Panc1 (cell line): ENCODE measurements at regions not wholly inside any gene's neighbourhood (a gene's known extent, or its start where the extent isn't known, plus 50 kb on each side); places are given as distances from the start of the nearest gene placed in this dataset.

Source experiments
- ATAC-seq: fragments of 200-7000 bp; cut with Tn5 transposase; 2 replicates; pipeline ENCODE4 v1.9.1; 2020; ENCODE audit warnings: mild to moderate bottlenecking, moderate library complexity
- BruUV-seq: library from RNA; stranded (reverse); fragments of 400-500 nt; replicated peaks from 2 replicates; lab custom pipeline; 2021; lab: Mats Ljungman, UMichigan
- CTCF ChIA-PET: fragments of 300-600 bp; sonication (Branson Sonifier 250); formaldehyde crosslinking; loops from one replicate; lab custom pipeline; 2022; ENCODE audit warnings: antibody characterized with exemption; lab: Charles Lee
- POLR2A ChIA-PET: fragments of 300-600 bp; sonication (Branson Sonifier 250); formaldehyde crosslinking; loops from one replicate; lab custom pipeline; 2022; ENCODE audit warnings: antibody characterized with exemption; lab: Charles Lee
- DNase-seq: peaks from one replicate; pipeline ENCODE4 v3.0.0-alpha.2; 2010; ENCODE audit warnings: low read depth, low spot score
- H3K27ac ChIP-seq: 2 replicates; pipeline ENCODE4 v1.5.1; 2011; ENCODE audit warnings: mild to moderate bottlenecking, low read length, inconsistent platforms
- H3K27me3 ChIP-seq: fragments of 200-500 bp; sonication (Bioruptor generic); 2 replicates; pipeline ENCODE4 v1.6.0; 2014; ENCODE audit warnings: low read length, inconsistent platforms; ENCODE audit not compliant: control insufficient read depth, insufficient read depth
- H3K36me3 ChIP-seq: fragments of 200-500 bp; sonication (Bioruptor generic); 2 replicates; pipeline ENCODE4 v1.5.1; 2014; ENCODE audit warnings: inconsistent platforms, mild to moderate bottlenecking, low read length, moderate library complexity; ENCODE audit not compliant: control insufficient read depth, insufficient read depth
- H3K4me1 ChIP-seq: 2 replicates; pipeline ENCODE4 v1.5.1; 2011; ENCODE audit warnings: inconsistent platforms, mild to moderate bottlenecking, low read length, moderate library complexity; ENCODE audit not compliant: control insufficient read depth, insufficient read depth
- H3K4me3 ChIP-seq, 2 experiments: 2 replicates each; pipeline ENCODE4 v1.5.1; 2011 to 2012; ENCODE audit warnings: low read depth in 2 of 2, low read length in 2 of 2, mild to moderate bottlenecking in 2 of 2, inconsistent platforms in 1 of 2, moderate library complexity in 1 of 2
- H3K9me3 ChIP-seq: fragments of 200-500 bp; sonication (Bioruptor generic); 2 replicates; pipeline ENCODE4 v1.5.1; 2014; ENCODE audit warnings: low read depth, mild to moderate bottlenecking, inconsistent platforms, low read length, moderate library complexity; ENCODE audit not compliant: control insufficient read depth, insufficient read depth
- POLR2AphosphoS5 ChIP-seq: IDR thresholded peaks from 2 replicates; pipeline ENCODE4 v1.6.1; 2012; ENCODE audit warnings: mild to moderate bottlenecking, low read depth, low read length, moderate library complexity
- SIN3A ChIP-seq: IDR thresholded peaks from 2 replicates; pipeline ENCODE4 v1.6.1; 2012; ENCODE audit warnings: low read depth, mild to moderate bottlenecking, low read length, moderate library complexity, borderline replicate concordance; ENCODE audit not compliant: insufficient read depth
- TCF7L2 ChIP-seq: IDR thresholded peaks from 2 replicates; pipeline ENCODE4 v1.6.1; 2011; ENCODE audit warnings: mild to moderate bottlenecking, low read depth, low read length, inconsistent platforms
- in situ Hi-C: cut with HindIII; loops from 2 replicates; pipeline ENCODE4 v1.10.0; 2016; ENCODE audit warnings: low sequenced_read_pairs, low pct_unique_long_range_greater_than_20kb
- intact Hi-C: fragments of 100-400 bp; cut with micrococcal nuclease; formaldehyde crosslinking; loops from one replicate; pipeline ENCODE4 v1.10.0; 2022; ENCODE audit not compliant: unreplicated experiment
- TF ChIP-seq, protein P1 (sequence below), 2 experiments: IDR thresholded peaks; 2 replicates each; pipeline ENCODE4 v1.6.1; 2011 to 2012; ENCODE audit warnings: low read depth in 2 of 2, control low read depth in 1 of 2, low read length in 1 of 2, mild to moderate bottlenecking in 1 of 2, moderate library complexity in 1 of 2; ENCODE audit not compliant: insufficient read depth in 1 of 2
- TF ChIP-seq, protein P2 (sequence below): fragments of 450-650 bp; IDR thresholded peaks from 2 replicates; pipeline ENCODE4 v1.5.1; 2017; ENCODE audit warnings: mild to moderate bottlenecking

DNA sequence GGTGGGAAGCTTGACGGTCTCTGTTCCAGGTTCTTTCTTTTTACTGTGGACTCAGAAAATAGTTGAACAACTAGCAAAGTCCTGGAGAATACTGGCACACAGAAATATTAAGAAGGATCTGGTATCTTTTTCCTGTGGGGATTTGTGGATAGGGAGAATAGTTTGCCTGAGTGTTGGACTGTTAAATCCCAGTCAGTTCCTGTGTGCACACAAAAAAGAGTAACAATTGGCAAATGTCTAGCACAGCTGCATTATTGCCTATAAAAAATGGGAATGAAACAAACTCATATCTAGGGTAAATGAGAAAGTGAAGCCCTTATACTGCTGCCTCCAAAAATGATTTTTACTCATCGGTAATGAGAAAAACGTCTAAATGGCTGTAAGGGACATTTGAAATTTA, 828.2 kb downstream of the JRKL start:
- DNase-seq (no peak), ATAC-seq (no peak)
- Histone ChIP-seq H3K36me3 (no peaks in the 10 kb centered on the region), H3K27me3 (no peaks in the 10 kb centered on the region), H3K27ac (no peak overlapping the region), H3K9me3 (no peaks in the 10 kb centered on the region), H3K4me3 (no peak overlapping the region), H3K4me1 (no peaks in the 10 kb centered on the region)
- in situ Hi-C loops (no loop called here), intact Hi-C loops (no loop called here)
- no TSS peak for BruUV-seq
- ChIA-PET POLR2A (no interaction called here), CTCF (no interaction called here)
- TF ChIP-seq POLR2AphosphoS5 (no peak), SIN3A (no peak), TCF7L2 (no peak)
- TF ChIP-seq, protein P1, sequence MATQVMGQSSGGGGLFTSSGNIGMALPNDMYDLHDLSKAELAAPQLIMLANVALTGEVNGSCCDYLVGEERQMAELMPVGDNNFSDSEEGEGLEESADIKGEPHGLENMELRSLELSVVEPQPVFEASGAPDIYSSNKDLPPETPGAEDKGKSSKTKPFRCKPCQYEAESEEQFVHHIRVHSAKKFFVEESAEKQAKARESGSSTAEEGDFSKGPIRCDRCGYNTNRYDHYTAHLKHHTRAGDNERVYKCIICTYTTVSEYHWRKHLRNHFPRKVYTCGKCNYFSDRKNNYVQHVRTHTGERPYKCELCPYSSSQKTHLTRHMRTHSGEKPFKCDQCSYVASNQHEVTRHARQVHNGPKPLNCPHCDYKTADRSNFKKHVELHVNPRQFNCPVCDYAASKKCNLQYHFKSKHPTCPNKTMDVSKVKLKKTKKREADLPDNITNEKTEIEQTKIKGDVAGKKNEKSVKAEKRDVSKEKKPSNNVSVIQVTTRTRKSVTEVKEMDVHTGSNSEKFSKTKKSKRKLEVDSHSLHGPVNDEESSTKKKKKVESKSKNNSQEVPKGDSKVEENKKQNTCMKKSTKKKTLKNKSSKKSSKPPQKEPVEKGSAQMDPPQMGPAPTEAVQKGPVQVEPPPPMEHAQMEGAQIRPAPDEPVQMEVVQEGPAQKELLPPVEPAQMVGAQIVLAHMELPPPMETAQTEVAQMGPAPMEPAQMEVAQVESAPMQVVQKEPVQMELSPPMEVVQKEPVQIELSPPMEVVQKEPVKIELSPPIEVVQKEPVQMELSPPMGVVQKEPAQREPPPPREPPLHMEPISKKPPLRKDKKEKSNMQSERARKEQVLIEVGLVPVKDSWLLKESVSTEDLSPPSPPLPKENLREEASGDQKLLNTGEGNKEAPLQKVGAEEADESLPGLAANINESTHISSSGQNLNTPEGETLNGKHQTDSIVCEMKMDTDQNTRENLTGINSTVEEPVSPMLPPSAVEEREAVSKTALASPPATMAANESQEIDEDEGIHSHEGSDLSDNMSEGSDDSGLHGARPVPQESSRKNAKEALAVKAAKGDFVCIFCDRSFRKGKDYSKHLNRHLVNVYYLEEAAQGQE (IDR thresholded peaks at IDR 0.05; ENCODE audit: insufficient read depth in 1 of 2, low read depth in 2 of 2, low read length in 1 of 2), result no peak
- TF ChIP-seq, protein P2, sequence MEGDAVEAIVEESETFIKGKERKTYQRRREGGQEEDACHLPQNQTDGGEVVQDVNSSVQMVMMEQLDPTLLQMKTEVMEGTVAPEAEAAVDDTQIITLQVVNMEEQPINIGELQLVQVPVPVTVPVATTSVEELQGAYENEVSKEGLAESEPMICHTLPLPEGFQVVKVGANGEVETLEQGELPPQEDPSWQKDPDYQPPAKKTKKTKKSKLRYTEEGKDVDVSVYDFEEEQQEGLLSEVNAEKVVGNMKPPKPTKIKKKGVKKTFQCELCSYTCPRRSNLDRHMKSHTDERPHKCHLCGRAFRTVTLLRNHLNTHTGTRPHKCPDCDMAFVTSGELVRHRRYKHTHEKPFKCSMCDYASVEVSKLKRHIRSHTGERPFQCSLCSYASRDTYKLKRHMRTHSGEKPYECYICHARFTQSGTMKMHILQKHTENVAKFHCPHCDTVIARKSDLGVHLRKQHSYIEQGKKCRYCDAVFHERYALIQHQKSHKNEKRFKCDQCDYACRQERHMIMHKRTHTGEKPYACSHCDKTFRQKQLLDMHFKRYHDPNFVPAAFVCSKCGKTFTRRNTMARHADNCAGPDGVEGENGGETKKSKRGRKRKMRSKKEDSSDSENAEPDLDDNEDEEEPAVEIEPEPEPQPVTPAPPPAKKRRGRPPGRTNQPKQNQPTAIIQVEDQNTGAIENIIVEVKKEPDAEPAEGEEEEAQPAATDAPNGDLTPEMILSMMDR, result no peak

DNA sequence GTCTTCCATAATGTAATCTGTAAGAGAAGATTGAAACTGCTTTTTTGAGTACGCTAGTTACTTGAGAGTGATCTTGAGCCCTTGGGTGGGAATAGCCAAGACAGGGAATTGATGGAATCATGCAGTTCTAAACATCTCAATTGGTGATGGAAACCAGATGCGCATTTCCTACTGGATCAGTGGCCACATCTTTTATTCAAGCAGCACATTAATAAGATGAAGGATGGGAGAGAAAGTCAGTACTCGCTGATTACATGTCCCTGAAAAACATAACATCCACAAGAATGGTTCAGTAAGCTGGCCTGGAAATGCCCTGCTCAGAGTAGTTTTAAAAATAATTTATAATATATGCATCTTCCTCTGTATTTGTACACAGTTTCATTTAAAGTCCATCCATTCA, 833.8 kb downstream of the JRKL start:
- TF ChIP-seq, protein P2, result no peak
- no peak for TF ChIP-seq SIN3A
- TF ChIP-seq, protein P1 (IDR thresholded peaks at IDR 0.05; ENCODE audit: insufficient read depth in 1 of 2, low read depth in 2 of 2, low read length in 1 of 2), result no peak
- TF ChIP-seq TCF7L2, result no peak
- no peak overlapping the region for H3K4me3 ChIP-seq
- no peaks in the 10 kb centered on the region for H3K9me3 ChIP-seq
- no peaks in the 10 kb centered on the region for H3K27me3 ChIP-seq
- H3K4me1 ChIP-seq, result no peaks in the 10 kb centered on the region
- H3K36me3 ChIP-seq, result no peaks in the 10 kb centered on the region
- BruUV-seq, result no TSS peak
- ChIA-PET CTCF (no interaction called here), POLR2A (no interaction called here)
- DNase-seq (no peak), ATAC-seq (no peak)
- intact Hi-C loops, result no loop called here
- in situ Hi-C loops, result no loop called here
- H3K27ac ChIP-seq, result no peak overlapping the region
